Muscle layer of colon (tissue), 2 donors: ENCODE measurements at regions not wholly inside any gene's neighbourhood (a gene's known extent, or its start where the extent isn't known, plus 50 kb on each side); places are given as distances from the start of the nearest gene placed in this dataset.

ENCODE experiments used
- H3K27ac ChIP-seq: one replicate; pipeline ENCODE4 v1.7.0; 2013; ENCODE audit warnings: low read depth, mild to moderate bottlenecking, low read length, moderate library complexity
- H3K27me3 ChIP-seq, 2 donors: one replicate each; pipeline ENCODE4 v1.7.0; 2013; ENCODE audit warnings: low read length in 2 of 2, mild to moderate bottlenecking in 2 of 2; ENCODE audit not compliant: insufficient read depth in 2 of 2, control insufficient read depth in 1 of 2
- H3K36me3 ChIP-seq: one replicate; pipeline ENCODE4 v1.7.0; 2013; ENCODE audit warnings: mild to moderate bottlenecking, low read length; ENCODE audit not compliant: insufficient read depth
- H3K4me1 ChIP-seq: one replicate; pipeline ENCODE4 v1.7.0; 2013; ENCODE audit warnings: mild to moderate bottlenecking, low read length; ENCODE audit not compliant: insufficient read depth
- H3K4me3 ChIP-seq, 2 donors: one replicate each; pipeline ENCODE4 v1.7.0; 2013; ENCODE audit warnings: low read length in 2 of 2, low read depth in 1 of 2, mild to moderate bottlenecking in 1 of 2, moderate library complexity in 1 of 2
- H3K9ac ChIP-seq: one replicate; pipeline ENCODE4 v1.7.0; 2013; ENCODE audit warnings: low read length
- H3K9me3 ChIP-seq: one replicate; pipeline ENCODE4 v1.7.0; 2013; ENCODE audit warnings: mild to moderate bottlenecking, low read length
- donor health status: abdominal sarcoma.
- donor health status: Adenocarcinoma of cecum.

DNA sequence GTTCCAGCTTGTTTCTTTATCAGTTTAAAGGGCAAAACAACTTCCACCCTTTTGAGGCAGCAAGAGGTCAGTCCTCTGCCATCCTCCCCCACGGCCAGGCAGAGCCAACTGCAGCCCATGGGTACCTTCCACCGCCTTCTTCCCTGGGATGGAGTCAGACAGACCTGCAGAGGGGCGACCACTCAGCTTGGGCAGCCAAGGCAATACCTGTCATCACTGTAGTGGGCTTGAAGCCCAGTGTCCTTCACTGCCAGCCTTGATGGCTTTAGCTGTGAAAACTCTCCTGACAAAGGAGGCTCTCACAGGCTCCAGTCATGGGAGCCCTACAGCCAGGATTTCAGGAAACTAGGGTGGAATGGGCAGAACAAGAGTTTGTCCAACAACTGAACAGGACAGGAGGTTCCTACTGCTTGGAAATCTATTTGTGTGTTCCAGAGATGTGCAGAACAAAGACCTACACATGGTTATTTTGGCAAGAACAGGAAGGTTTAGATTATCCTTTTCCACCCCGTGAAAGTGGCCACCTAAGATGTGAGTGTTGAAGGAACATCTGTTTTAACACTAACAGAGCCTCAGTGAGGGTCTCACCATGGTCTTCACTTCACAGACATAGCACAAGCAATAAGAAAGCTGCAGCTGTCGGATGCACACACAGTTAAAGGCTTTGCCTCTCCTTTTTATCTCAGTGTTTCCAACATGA lies 93.9 kb upstream of the RMDN2 start:
- Histone ChIP-seq H3K36me3 (no peaks in the 10 kb centered on the region), H3K27ac (peak overlapping the region; percentile 45), H3K4me3 (no peak overlapping the region), H3K9me3 (no peaks in the 10 kb centered on the region), H3K9ac (no peak overlapping the region), H3K27me3 (no peaks in the 10 kb centered on the region), H3K4me1 (peaks cover 16% of the 10 kb centered on the region)

GRCh38 chr2:37832590-37833197 lies 92.4 kb upstream of the RMDN2 start:
- H3K9me3 ChIP-seq: no peaks in the 10 kb centered on the region
- no peak overlapping the region for H3K27ac ChIP-seq
- H3K4me1 ChIP-seq: peaks cover 23% of the 10 kb centered on the region

DNA sequence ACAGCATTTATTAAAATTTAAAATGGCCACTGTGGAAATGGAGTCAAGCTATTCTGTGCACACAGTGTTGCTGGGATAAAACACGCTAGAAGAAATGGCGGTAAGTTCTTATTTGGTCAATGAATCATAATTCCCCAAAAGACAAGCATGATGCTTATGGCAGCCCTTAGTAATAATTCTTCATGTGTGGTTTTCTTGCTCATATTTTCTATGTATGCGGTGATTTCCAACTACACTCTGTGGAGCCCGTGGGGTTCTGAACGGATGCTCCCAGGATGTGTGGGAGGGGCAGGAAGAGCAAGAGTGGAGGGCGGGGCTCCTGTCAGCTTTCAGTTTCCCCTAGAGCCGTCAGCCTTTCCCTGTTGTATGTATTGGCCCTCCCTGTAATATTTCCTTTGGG lies 91.7 kb upstream of the RMDN2 start:
- Histone ChIP-seq H3K4me3 (no peak overlapping the region), H3K4me1 (peaks cover 30% of the 10 kb centered on the region), H3K9me3 (no peaks in the 10 kb centered on the region), H3K9ac (no peak overlapping the region), H3K27me3 (no peaks in the 10 kb centered on the region), H3K27ac (no peak overlapping the region), H3K36me3 (no peaks in the 10 kb centered on the region)

More at GRCh38 chr2:37832590-37833197, 92.4 kb upstream of the RMDN2 start:
- H3K27me3 ChIP-seq: no peaks in the 10 kb centered on the region
- no peak overlapping the region for H3K9ac ChIP-seq
- H3K36me3 ChIP-seq: no peaks in the 10 kb centered on the region
- no peak overlapping the region for H3K4me3 ChIP-seq

DNA sequence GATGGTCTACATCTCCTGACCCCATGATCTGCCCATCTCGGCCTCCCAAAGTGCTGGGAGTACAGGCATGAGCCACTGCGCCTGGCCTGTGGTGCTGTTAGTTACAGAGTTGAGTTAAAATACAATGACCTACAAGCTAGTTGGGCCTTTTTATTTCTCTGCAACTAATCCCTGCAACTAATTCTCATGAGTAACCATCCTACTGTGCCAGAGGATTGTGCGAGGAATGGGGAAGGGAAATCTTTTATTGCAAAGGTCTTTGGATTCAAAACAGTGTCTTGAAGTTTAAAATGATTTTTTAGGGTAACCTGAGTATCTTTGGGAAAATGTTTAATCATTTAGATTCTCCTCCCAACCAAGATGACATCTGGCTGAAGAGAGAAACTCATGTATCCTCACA lies 88.8 kb upstream of the RMDN2 start:
- no peaks in the 10 kb centered on the region for H3K27me3 ChIP-seq
- H3K4me1 ChIP-seq: peaks cover 22% of the 10 kb centered on the region
- peak overlapping the region; percentile 35 for H3K27ac ChIP-seq
- H3K36me3 ChIP-seq: no peaks in the 10 kb centered on the region
- no peak overlapping the region for H3K4me3 ChIP-seq
- no peak overlapping the region for H3K9ac ChIP-seq
- no peaks in the 10 kb centered on the region for H3K9me3 ChIP-seq

DNA sequence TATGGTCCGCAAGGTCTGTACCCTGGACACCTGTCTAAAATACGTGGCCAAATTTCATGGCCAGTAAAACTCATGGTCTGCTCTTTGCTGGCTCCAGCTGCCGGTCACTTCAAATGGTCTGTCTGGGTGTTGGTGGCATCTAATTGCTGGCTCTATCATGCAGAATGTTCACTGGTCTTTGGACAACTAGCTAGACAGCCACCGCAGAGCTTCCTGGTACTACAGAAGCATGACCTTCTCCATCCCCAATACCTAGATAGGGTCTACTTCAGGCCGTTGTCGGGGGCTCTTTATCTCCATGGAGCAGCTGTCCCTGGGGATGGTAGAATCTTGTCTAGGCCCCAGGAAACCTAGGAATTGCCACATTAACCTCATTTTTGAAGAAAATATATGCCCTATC lies 88.4 kb upstream of the RMDN2 start:
- Histone ChIP-seq H3K4me3 (no peak overlapping the region), H3K27ac (peak overlapping the region; percentile 35), H3K9me3 (no peaks in the 10 kb centered on the region), H3K27me3 (no peaks in the 10 kb centered on the region), H3K4me1 (peaks cover 22% of the 10 kb centered on the region), H3K9ac (no peak overlapping the region), H3K36me3 (no peaks in the 10 kb centered on the region)

GRCh38 chr2:37837628-37838328 lies 87.3 kb upstream of the RMDN2 start:
- Histone ChIP-seq H3K4me3 (no peak overlapping the region), H3K9ac (no peak overlapping the region), H3K4me1 (peaks cover 22% of the 10 kb centered on the region), H3K36me3 (no peaks in the 10 kb centered on the region), H3K27ac (peak overlapping the region; percentile 50), H3K9me3 (no peaks in the 10 kb centered on the region), H3K27me3 (no peaks in the 10 kb centered on the region)

GRCh38 chr2:37838541-37839167 lies 86.4 kb upstream of the RMDN2 start:
- Histone ChIP-seq H3K36me3 (no peaks in the 10 kb centered on the region), H3K27ac (peak overlapping the region; percentile 50), H3K4me1 (peaks cover 30% of the 10 kb centered on the region), H3K9ac (no peak overlapping the region), H3K27me3 (no peaks in the 10 kb centered on the region), H3K4me3 (no peak overlapping the region), H3K9me3 (no peaks in the 10 kb centered on the region)

DNA sequence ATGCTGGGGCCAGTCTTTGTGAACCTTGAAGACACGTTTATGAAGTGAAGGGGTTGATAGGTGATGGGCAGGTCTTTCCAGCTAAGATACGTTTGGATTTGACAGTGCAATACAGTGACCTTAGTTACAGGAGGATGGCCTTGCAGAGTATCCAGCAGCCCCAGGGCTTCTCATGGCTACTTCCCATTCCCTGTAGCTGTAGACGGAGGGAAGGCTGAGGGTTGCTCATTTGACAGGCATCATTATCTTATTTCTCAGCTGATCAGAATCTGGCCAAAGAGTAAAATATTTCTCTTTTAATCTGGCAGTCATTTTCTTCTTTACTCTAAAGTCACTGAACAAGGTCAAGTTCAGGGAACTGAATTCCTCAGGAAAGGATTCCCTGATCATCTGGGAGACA lies 85.1 kb upstream of the RMDN2 start:
- H3K4me1 ChIP-seq: peaks cover 32% of the 10 kb centered on the region
- H3K9me3 ChIP-seq: no peaks in the 10 kb centered on the region
- no peak overlapping the region for H3K9ac ChIP-seq
- H3K36me3 ChIP-seq: no peaks in the 10 kb centered on the region
- H3K27ac ChIP-seq: peak overlapping the region; percentile 35
- H3K4me3 ChIP-seq: no peak overlapping the region
- H3K27me3 ChIP-seq: no peaks in the 10 kb centered on the region

- Histone ChIP-seq H3K4me3 (no peak overlapping the region), H3K4me1 (peaks cover 23% of the 10 kb centered on the region), H3K36me3 (no peaks in the 10 kb centered on the region), H3K9ac (no peak overlapping the region), H3K27me3 (no peaks in the 10 kb centered on the region), H3K27ac (no peak overlapping the region), H3K9me3 (no peaks in the 10 kb centered on the region)
Observed at GRCh38 chr2:37842732-37843440, 82.2 kb upstream of the RMDN2 start.

DNA sequence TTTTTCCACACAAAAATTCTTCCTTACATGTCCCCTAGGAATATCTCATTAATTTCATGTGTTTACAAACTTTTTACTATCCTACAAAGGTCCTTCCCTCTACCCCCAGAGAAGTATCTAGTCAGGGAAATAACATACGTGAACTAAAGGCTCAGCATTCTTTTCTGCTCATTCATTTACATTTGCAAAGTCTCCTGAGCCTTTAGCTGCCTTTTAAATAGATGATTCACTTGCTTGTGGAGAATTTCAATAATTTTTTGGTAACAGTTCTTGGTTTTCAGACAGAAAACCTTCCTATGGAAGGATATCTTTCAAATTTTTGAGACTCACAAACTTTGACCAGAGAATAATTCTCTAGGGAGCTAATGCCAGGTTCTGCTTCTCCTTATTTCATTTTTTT lies 81.5 kb upstream of the RMDN2 start:
- Histone ChIP-seq H3K9me3 (no peaks in the 10 kb centered on the region), H3K27ac (peak overlapping the region; percentile 37)

DNA sequence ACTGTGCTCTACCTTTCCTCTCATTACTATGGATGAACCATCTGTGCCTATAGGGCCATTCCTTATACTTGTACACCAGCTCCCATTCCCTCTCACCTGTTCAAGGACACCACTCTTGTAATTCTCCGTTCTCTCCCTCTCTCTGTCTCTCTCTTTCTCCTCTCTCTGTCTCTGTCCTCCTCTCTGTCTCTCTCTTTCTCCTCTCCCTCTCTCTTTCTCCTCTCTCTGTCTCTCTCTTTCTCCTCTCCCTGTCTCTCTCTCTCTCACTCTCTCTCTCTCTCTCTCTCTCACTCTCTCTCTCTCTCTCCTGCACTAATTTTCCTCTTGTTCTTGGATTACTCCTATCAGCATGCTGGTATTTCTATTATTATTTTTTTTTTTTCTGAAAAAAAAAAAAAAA lies 78.9 kb upstream of the RMDN2 start:
- Histone ChIP-seq H3K4me3 (no peak overlapping the region), H3K27me3 (no peaks in the 10 kb centered on the region), H3K36me3 (no peaks in the 10 kb centered on the region), H3K9me3 (no peaks in the 10 kb centered on the region), H3K27ac (no peak overlapping the region), H3K9ac (no peak overlapping the region), H3K4me1 (peaks cover 22% of the 10 kb centered on the region)

More for the DNA sequence above, 81.5 kb upstream of the RMDN2 start:
- Histone ChIP-seq H3K27me3 (no peaks in the 10 kb centered on the region), H3K9ac (no peak overlapping the region), H3K36me3 (no peaks in the 10 kb centered on the region), H3K4me3 (no peak overlapping the region), H3K4me1 (peaks cover 16% of the 10 kb centered on the region)
